GM23338 (cell line): ENCODE measurements at regions not wholly inside any gene's neighbourhood (a gene's known extent, or its start where the extent isn't known, plus 50 kb on each side); places are given as distances from the start of the nearest gene placed in this dataset.

Source experiments
- EZH2 ChIP-seq: fragments of 200-600 bp; sonication (generic); IDR thresholded peaks from one replicate; pipeline ENCODE4 v1.8.0; 2017; ENCODE audit warnings: antibody characterized with exemption, mild to moderate bottlenecking, low read depth; ENCODE audit not compliant: unreplicated experiment
- EZH2phosphoT487 ChIP-seq: fragments of 200-600 bp; sonication (generic); IDR thresholded peaks from one replicate; pipeline ENCODE4 v1.8.1; 2018; ENCODE audit warnings: antibody characterized with exemption; ENCODE audit not compliant: unreplicated experiment
- JUNB ChIP-seq: IDR thresholded peaks from one replicate; pipeline ENCODE4 v1.6.1; 2016; ENCODE audit warnings: antibody characterized with exemption; ENCODE audit not compliant: unreplicated experiment
- POLR2AphosphoS5 ChIP-seq: IDR thresholded peaks from 2 replicates; pipeline ENCODE4 v1.6.1; 2016; ENCODE audit warnings: antibody characterized with exemption, low read depth
- STAT1 ChIP-seq: IDR thresholded peaks from one replicate; pipeline ENCODE4 v1.6.1; 2016; ENCODE audit warnings: antibody characterized with exemption; ENCODE audit not compliant: unreplicated experiment
- ZNF331 ChIP-seq: fragments of 250-450 bp; sonication (Bioruptor Pico); IDR thresholded peaks from 2 replicates; pipeline ENCODE4 v1.5.0; 2020; ENCODE audit warnings: low read depth, mild to moderate bottlenecking, moderate library complexity
- TF ChIP-seq, protein P1 (sequence below), 2 experiments: fragments of 200-600 bp in 1 of 2; sonication (generic) in 1 of 2; conservative IDR thresholded peaks; 2 replicates each; pipeline versions ENCODE4 v1.5.1 to v1.6.1; 2016 to 2017; ENCODE audit warnings: antibody characterized with exemption in 2 of 2, low read depth in 2 of 2, mild to moderate bottlenecking in 2 of 2, moderate library complexity in 1 of 2
- TF ChIP-seq, protein P2 (sequence below): IDR thresholded peaks from one replicate; pipeline ENCODE4 v1.6.1; 2018; ENCODE audit warnings: antibody characterized with exemption; ENCODE audit not compliant: unreplicated experiment

DNA sequence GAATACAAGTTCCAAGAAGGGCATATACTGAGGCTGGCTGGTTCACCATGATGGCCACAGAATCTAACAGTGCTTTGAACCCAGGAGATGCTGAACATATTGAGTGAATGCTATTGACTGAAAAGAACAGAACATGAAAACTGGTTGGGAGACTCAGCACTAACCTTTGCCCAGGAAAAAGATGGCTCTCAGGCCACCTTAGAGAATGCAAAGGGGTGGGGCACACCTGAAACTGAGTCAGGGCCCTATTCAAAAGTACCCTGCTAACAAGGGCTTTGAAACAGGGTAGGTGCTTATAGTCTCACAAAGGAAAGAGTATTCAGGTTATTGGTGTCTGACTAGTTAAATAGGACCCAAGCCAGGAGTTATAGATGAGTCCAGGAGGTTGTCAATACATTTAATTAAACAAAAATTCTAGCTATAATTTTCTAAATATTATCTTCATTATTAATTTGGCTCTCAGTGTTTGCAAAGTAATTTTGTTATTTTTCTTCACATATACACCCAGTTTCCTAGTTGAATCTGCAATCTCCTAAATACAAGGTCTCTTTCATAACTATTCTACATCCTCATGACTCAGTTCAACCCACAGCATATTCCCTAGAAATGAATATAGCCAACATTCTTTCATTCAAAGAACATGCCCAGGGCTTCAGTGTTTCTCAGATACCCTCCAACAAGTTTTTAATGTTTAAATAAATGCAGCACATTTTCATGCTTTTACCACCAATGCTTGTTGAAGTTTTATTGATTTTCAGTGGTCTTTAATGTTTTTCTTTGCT, 144.2 kb upstream of the RAPGEF2 start:
- TF ChIP-seq POLR2AphosphoS5 (no peak), EZH2 (no peak), ZNF331 (CRISPR knock-in tag) (no peak), STAT1 (no peak), JUNB (no peak), EZH2phosphoT487 (no peak)
- TF ChIP-seq, protein P1, sequence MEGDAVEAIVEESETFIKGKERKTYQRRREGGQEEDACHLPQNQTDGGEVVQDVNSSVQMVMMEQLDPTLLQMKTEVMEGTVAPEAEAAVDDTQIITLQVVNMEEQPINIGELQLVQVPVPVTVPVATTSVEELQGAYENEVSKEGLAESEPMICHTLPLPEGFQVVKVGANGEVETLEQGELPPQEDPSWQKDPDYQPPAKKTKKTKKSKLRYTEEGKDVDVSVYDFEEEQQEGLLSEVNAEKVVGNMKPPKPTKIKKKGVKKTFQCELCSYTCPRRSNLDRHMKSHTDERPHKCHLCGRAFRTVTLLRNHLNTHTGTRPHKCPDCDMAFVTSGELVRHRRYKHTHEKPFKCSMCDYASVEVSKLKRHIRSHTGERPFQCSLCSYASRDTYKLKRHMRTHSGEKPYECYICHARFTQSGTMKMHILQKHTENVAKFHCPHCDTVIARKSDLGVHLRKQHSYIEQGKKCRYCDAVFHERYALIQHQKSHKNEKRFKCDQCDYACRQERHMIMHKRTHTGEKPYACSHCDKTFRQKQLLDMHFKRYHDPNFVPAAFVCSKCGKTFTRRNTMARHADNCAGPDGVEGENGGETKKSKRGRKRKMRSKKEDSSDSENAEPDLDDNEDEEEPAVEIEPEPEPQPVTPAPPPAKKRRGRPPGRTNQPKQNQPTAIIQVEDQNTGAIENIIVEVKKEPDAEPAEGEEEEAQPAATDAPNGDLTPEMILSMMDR (conservative IDR thresholded peaks at IDR 0.05; ENCODE audit: low read depth in 2 of 2): no peak
- TF ChIP-seq, protein P2, sequence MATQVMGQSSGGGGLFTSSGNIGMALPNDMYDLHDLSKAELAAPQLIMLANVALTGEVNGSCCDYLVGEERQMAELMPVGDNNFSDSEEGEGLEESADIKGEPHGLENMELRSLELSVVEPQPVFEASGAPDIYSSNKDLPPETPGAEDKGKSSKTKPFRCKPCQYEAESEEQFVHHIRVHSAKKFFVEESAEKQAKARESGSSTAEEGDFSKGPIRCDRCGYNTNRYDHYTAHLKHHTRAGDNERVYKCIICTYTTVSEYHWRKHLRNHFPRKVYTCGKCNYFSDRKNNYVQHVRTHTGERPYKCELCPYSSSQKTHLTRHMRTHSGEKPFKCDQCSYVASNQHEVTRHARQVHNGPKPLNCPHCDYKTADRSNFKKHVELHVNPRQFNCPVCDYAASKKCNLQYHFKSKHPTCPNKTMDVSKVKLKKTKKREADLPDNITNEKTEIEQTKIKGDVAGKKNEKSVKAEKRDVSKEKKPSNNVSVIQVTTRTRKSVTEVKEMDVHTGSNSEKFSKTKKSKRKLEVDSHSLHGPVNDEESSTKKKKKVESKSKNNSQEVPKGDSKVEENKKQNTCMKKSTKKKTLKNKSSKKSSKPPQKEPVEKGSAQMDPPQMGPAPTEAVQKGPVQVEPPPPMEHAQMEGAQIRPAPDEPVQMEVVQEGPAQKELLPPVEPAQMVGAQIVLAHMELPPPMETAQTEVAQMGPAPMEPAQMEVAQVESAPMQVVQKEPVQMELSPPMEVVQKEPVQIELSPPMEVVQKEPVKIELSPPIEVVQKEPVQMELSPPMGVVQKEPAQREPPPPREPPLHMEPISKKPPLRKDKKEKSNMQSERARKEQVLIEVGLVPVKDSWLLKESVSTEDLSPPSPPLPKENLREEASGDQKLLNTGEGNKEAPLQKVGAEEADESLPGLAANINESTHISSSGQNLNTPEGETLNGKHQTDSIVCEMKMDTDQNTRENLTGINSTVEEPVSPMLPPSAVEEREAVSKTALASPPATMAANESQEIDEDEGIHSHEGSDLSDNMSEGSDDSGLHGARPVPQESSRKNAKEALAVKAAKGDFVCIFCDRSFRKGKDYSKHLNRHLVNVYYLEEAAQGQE: no peak
